ENCODE measurements at regions not wholly inside any gene's neighbourhood (a gene's known extent, or its start where the extent isn't known, plus 50 kb on each side); places are given as distances from the start of the nearest gene placed in this dataset.

DNA sequence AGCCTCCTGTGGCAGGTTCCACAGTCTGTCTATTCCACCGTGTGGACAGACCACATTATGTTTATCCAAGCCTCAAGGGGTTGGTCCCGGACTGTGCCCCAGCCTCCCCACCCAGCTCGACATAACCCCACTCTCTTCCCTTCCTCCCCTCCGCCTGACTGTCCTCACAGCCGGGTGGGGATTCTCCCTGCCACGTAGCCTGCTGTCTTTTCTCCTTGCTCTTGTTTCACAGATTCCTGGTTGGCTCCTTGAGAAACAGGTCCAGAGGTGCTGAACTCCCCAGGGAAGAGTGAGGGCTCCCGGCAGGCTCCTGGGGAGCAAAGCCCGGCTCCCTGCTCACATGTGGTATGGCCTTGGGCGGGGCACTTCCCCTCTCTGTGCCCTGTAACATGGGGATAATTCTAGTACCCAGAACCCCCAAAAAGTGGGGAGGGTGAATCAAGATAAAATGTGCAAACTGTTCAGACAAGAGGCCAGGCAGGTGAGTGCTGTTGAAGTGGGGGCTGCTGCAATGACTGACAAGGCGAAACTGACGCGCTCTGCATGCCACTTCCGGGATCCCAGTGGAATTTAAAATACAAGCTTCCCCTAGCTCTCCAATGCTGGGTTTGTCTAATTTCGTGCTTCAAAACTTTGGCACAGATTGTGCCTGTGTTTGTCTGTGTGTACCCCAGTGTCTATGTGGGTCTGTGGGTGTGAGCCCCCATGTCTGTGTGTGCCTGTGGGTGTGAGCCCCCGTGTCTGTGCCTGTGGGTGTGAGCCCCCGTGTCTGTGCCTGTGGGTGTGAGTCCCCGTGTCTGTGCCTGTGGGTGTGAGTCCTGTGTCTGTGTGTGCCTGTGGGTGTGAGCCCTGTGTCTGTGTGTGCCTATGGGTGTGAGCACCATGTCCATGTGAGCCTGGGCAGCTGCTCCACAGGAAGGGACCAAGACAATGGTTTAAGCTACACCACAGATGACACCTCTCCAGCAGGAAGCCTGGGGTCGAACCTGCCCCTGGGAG is 160.6 kb upstream of the IQSEC1 start:
- H4K20me1 ChIP-seq (ENCODE audit: insufficient read depth, low read length), result no peaks in the 10 kb centered on the region
- peak overlapping the region; percentile 56 for H3K4me3 ChIP-seq (ENCODE audit: low read length)
- peak overlapping the region; percentile 33; the same call in 1 of the 2 replicates for H3K9ac ChIP-seq (ENCODE audit: low read length)
- H3K4me1 ChIP-seq (ENCODE audit: low read length), result peaks cover 23% of the 10 kb centered on the region
- H2AFZ ChIP-seq (ENCODE audit: low read depth, low read length), result peak overlapping the region; percentile 92
- no peaks in the 10 kb centered on the region for H3K79me2 ChIP-seq (ENCODE audit: low read length)
- peaks cover 41% of the 10 kb centered on the region for H3K27me3 ChIP-seq (ENCODE audit: low read depth, low read length)
- no peaks in the 10 kb centered on the region for H3K9me3 ChIP-seq (ENCODE audit: insufficient read depth, low read length)
- H3K36me3 ChIP-seq (replicated peaks; ENCODE audit: low read depth, low read length), result no peaks in the 10 kb centered on the region
- no peak for TF ChIP-seq EZH2phosphoT487 (IDR thresholded peaks at IDR 0.05; ENCODE audit: low read depth)
- TF ChIP-seq, protein P1, sequence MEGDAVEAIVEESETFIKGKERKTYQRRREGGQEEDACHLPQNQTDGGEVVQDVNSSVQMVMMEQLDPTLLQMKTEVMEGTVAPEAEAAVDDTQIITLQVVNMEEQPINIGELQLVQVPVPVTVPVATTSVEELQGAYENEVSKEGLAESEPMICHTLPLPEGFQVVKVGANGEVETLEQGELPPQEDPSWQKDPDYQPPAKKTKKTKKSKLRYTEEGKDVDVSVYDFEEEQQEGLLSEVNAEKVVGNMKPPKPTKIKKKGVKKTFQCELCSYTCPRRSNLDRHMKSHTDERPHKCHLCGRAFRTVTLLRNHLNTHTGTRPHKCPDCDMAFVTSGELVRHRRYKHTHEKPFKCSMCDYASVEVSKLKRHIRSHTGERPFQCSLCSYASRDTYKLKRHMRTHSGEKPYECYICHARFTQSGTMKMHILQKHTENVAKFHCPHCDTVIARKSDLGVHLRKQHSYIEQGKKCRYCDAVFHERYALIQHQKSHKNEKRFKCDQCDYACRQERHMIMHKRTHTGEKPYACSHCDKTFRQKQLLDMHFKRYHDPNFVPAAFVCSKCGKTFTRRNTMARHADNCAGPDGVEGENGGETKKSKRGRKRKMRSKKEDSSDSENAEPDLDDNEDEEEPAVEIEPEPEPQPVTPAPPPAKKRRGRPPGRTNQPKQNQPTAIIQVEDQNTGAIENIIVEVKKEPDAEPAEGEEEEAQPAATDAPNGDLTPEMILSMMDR (IDR thresholded peaks at IDR 0.05; ENCODE audit: low read depth, low read length), result no peak
- H3K4me2 ChIP-seq (ENCODE audit: low read length), result peak overlapping the region; percentile 58
- no peak overlapping the region for H3K27ac ChIP-seq (ENCODE audit: low read length)

DNA sequence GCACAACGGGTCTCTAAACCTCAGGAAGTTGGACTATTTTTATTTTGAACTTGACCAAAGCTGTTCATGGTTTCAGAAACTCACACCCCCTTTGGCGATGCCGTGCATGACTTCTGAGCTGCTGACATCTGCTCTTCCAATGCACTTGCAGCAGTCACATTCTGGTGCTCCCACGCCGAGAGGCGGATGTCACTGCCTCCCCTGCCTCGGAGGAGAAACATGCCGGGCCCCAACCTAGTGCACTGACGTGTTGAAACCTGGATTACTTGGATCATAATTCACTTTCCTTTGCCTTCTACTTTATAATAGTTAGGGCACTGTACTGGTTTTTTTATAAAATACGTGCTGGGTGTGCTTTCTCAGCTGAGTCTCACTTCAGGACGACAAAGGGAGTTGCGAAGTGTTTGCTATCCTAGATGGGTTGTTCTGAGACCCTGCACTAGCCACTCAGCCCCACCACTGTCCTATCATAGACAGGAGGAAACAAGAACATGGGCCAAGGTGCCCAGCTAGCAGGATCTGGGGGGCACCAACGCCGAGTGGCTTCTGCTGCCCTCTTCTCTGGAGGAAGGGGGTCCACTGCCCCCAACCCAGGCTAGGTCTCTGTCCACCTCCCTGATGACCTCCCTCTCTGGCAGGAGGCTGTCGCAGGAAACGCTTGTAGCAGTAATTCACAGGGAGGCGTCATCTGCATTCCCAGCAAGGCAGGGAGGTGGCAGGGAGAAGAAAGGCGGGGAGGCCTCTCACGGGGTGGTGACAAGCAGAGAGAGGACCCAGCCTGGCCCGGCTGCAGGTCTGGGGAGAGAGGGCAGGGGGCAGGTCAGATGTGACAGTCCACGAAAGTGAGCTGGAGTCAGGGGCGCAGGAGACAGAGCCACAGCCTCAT is 158.8 kb upstream of the IQSEC1 start:
- peaks cover 23% of the 10 kb centered on the region for H3K4me1 ChIP-seq (ENCODE audit: low read length)
- no peak overlapping the region for H3K27ac ChIP-seq (ENCODE audit: low read length)
- no peak overlapping the region for H3K4me3 ChIP-seq (ENCODE audit: low read length)
- H4K20me1 ChIP-seq (ENCODE audit: insufficient read depth, low read length), result no peaks in the 10 kb centered on the region
- H2AFZ ChIP-seq (ENCODE audit: low read depth, low read length), result no peak overlapping the region
- no peak overlapping the region for H3K9ac ChIP-seq (ENCODE audit: low read length)
- H3K27me3 ChIP-seq (ENCODE audit: low read depth, low read length), result peaks cover 41% of the 10 kb centered on the region
- no peaks in the 10 kb centered on the region for H3K79me2 ChIP-seq (ENCODE audit: low read length)
- no peaks in the 10 kb centered on the region for H3K36me3 ChIP-seq (replicated peaks; ENCODE audit: low read depth, low read length)
- H3K4me2 ChIP-seq (ENCODE audit: low read length), result no peak overlapping the region
- no peak for TF ChIP-seq EZH2phosphoT487 (IDR thresholded peaks at IDR 0.05; ENCODE audit: low read depth)
- TF ChIP-seq, protein P1 (IDR thresholded peaks at IDR 0.05; ENCODE audit: low read depth, low read length), result no peak
- H3K9me3 ChIP-seq (ENCODE audit: insufficient read depth, low read length), result no peaks in the 10 kb centered on the region

DNA sequence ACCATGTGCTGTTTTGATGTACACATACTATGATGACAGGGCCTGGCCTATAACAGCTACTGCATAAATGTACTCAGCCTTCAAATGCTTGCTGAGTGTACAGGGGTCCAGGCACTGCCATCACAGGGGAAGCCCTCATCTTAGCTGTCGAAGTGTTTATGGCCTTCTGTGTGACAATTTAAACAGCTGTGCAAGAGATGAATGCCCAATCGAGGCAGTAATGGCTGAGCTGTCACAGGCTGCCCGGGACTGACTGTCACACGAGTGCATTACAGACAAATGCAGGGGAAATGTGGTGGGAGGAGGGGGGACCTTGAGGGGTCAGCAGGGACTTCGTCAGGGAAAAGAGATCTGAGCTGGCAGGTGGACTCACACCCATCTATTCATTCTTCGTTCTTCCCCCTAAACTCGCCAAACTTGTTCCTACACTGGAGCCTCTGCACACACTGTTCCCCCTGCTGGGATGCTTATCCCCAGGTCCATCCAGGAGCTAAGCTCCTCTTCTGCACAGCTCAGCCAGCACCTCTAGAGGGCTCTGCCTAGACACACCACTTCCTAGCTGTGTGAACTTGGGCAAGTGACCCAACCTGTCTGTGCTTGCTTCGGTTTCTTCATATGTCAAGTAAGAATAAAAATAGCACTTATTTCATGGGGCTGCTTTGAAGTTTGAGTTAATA is 156.2 kb upstream of the IQSEC1 start:
- Histone ChIP-seq H3K27ac (ENCODE audit: low read length) (no peak overlapping the region), H3K4me1 (ENCODE audit: low read length) (peaks cover 13% of the 10 kb centered on the region), H2AFZ (ENCODE audit: low read depth, low read length) (no peak overlapping the region), H3K36me3 (replicated peaks; ENCODE audit: low read depth, low read length) (no peaks in the 10 kb centered on the region), H3K9me3 (ENCODE audit: insufficient read depth, low read length) (no peaks in the 10 kb centered on the region), H3K79me2 (ENCODE audit: low read length) (no peaks in the 10 kb centered on the region), H3K4me3 (ENCODE audit: low read length) (no peak overlapping the region), H4K20me1 (ENCODE audit: insufficient read depth, low read length) (no peaks in the 10 kb centered on the region), H3K9ac (ENCODE audit: low read length) (no peak overlapping the region), H3K27me3 (ENCODE audit: low read depth, low read length) (peaks cover 22% of the 10 kb centered on the region), H3K4me2 (ENCODE audit: low read length) (no peak overlapping the region)
- TF ChIP-seq, protein P1 (IDR thresholded peaks at IDR 0.05; ENCODE audit: low read depth, low read length), result peak; percentile 73
- no peak for TF ChIP-seq EZH2phosphoT487 (IDR thresholded peaks at IDR 0.05; ENCODE audit: low read depth)
